HG03521 (cell line): ENCODE measurements at regions not wholly inside any gene's neighbourhood (a gene's known extent, or its start where the extent isn't known, plus 50 kb on each side); places are given as distances from the start of the nearest gene placed in this dataset.

Experiments used
- ATAC-seq: cut with Tn5 transposase; IDR thresholded peaks from one replicate; pipeline ENCODE4 v1.9.1; 2021; ENCODE audit warnings: mild to moderate bottlenecking, moderate library complexity; ENCODE audit not compliant: unreplicated experiment

- no peak for ATAC-seq
Observed at GRCh38 chr12:126708492-126708896, 1558.5 kb upstream of the TMEM132C start.

- no peak for ATAC-seq
Observed at GRCh38 chr12:126718365-126718764, 1548.6 kb upstream of the TMEM132C start.

DNA sequence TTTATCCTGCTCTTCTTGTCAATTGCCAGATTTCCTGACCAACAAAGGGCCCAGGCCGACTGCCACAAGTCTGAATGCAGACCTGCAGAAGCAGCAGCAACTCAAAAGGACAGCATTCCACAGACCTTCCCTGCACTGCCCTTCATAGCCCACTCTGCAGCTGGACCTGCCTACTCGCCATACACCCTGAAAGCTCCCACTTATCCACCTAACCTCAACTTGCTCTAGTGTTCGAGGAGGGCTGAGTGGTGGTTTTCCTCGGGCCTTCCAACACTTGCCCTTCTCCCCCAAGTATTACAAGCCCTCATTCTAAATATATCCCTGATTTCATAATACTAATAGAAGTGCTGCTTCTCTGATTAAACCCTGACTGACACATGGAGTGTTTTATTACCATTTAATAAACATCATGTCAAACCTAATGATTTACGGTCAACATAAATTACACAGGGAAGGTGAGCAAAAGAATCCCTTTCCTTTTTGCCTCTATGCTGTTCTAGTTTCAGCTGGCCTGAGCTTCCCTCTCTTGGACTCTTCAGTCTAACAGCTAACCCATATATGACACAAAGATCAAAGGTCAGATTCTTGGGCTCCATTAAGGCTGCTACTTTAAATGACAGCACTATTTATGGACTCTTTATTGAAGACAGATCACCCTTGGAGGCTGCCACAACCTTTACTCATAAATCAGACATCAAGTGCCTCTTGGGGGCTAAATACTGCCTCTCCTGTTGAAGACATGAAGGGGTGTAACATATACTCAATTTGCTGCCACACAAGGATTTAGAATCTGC, 1546.9 kb upstream of the TMEM132C start:
- no peak for ATAC-seq

GRCh38 chr12:126726481-126727217, 1540.3 kb upstream of the TMEM132C start:
- no peak for ATAC-seq

- no peak for ATAC-seq
Observed at GRCh38 chr12:126727218-126728075, 1539.5 kb upstream of the TMEM132C start.

GRCh38 chr12:126734296-126734695, 1532.7 kb upstream of the TMEM132C start:
- no peak for ATAC-seq

- ATAC-seq: no peak
Observed at GRCh38 chr12:126734710-126735109, 1532.3 kb upstream of the TMEM132C start.

DNA sequence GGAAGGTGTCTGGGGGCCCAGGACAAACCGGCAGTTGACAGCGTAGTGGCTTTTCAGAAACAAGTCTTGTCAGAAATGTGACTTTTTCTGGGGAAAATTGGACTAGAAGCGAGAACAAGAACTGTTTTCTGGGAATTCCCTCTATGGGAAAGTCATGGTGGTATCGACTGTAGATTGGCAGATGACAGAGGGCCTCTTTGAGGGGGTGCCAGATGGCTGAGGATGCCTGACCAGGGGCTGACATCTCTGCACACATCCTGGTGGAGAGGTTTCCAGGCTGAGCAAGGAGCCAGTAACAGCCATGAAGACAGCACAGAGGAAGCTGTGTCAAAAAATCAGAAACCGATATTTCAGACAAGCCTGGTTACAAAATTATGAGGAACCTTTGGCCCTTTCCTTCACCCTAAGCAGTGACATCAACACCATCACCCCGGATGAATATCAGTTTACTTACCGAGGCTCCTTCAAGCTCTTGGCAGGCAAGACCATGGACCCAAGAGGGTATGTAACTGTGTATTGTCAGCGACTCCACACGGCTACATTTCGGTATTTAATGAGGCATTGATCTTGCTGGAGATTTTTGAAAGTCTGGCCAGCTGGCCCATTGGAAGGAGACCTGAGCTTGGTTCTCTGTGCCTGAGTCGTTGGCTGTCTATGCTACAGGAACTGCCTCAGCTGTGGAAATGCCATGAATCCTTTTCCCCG, 1525.3 kb upstream of the TMEM132C start:
- no peak for ATAC-seq

- no peak for ATAC-seq
Observed at GRCh38 chr12:126742241-126742641, 1524.7 kb upstream of the TMEM132C start.

- ATAC-seq: peak; percentile 71
Observed at GRCh38 chr12:126747530-126748149, 1519.3 kb upstream of the TMEM132C start.

DNA sequence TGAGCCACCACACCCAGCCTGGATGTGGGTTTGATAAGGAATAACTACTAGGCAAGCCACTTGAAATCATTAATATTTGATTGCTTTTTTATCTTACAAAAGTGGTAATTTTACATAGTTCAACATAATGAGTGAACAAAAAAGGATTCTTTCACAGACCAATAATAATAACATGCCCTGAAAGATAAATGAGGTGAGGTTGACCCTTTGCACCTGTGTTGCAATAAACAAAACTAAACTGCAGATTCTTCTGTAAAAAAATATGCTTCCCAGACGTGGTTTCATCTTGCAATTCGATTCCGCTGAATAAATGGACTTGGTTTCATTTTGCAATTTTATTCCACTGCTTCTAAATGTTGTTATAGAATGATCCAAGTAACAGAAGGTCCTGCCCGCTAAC, 1514.9 kb upstream of the TMEM132C start:
- no peak for ATAC-seq

DNA sequence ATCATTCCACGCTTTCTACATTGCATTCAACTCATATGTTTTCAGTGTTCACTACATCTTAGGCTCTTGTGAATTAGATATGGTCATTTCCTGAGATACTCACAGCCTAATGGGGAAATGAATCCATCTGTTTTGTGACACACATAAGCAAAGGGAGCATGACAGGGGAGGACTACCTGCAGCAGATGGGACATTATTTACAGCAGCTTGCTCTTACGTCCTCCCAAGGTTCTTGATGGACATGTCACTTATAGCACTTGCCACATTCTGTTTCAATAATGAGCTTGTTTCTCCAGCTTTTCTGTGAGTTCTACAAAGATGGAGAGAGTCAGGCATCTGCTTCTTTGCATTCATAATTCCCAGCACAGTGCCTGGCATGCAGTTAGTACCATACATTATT, 1509.6 kb upstream of the TMEM132C start:
- no peak for ATAC-seq

GRCh38 chr12:126760092-126760491, 1506.9 kb upstream of the TMEM132C start:
- no peak for ATAC-seq

- ATAC-seq: no peak
Observed at GRCh38 chr12:126761420-126761819, 1505.5 kb upstream of the TMEM132C start.

GRCh38 chr12:126762150-126762549, 1504.8 kb upstream of the TMEM132C start:
- ATAC-seq: no peak

DNA sequence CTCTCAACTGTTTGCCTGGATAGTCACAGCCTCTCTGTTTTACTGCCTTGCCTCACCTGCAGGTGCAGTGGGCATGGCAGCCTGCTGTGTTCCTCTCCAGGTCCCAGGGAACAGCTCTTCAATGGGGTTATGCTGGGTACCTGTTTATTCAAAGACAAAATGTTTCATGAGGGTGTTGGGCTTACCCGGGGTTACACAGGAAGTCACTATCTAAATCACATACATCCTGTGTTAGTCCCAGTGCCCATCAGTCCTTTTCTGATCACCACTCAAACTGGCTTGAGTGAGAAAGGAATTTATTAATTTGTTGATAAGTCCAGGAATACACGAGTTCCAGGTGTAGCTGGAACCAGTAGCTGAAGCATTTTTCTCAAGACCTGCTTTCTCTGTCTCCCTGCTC, 1503.6 kb upstream of the TMEM132C start:
- ATAC-seq: no peak

DNA sequence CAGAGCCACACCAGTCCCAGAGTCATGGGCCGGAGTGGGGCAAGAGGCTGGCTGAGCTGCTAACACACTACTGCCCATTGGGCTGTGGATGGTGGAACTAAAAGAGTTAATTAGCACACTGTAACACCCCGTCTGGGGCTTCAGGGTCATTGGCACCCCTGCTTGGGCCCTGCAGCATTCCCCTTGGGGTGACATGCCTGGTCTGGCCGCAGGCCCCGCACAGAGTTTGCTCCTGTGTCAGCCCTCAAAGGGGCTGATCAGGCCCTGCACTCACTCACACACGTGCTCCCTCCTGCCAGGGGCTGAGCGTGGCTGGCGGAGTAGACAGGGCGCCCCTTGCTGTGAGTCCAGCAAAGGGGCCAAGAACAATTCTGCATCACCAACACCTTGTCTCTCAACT, 1499.6 kb upstream of the TMEM132C start:
- ATAC-seq: no peak

GRCh38 chr12:126768517-126768916, 1498.5 kb upstream of the TMEM132C start:
- ATAC-seq: no peak

DNA sequence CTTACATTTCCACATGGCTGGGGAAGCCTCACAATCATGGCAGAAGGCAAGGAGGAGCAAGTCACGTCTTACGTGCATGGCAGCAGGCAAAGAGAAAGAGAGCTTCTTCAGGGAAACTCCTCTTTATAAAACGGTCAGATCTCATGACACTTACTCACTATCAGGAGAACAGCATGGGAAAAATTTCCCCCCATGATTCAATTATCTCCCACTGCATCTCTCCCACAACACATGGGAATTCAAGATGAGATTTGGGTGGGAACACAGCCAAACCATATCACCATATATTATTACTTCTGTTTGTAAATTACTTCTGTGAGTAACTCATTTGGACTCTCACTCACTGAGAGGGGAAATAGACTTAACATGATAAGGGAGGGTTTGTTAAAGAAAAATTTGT, 1496.8 kb upstream of the TMEM132C start:
- ATAC-seq: no peak

DNA sequence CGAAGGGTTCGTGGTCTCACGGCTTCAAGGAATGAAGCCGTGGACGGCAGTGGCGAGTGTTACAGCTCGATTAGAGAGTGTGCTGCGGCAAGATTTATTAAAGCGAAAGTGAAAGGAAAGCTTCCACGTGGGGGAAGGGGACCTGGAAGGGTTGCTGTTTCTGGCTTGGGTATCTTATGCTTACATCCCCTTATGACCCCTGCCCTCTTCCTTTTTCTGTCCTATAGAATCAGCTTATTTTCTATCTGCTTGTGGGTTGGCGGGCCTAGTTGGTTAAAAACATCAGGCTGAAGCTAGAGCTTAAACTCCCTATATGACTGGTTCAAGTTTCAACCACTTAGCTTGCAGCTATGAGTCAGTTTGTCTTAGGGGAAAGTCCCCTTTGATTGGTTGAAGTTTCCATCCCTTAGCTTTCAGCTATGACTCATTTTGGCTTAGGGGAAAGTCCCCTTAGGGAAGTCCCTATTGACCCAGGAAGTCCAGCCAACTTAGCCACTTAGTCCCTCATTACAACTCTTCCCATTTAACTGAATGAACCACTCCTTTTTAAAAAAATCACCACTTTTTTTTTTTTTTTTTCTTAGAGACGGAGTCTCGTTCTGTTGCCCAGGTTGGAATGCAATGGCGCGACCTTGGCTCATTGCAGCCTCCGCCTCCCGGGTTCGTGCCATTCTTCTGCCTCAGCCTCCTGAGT, 1494.7 kb upstream of the TMEM132C start:
- ATAC-seq: peak; percentile 75
